ENCODE measurements at regions not wholly inside any gene's neighbourhood (a gene's known extent, or its start where the extent isn't known, plus 50 kb on each side); places are given as distances from the start of the nearest gene placed in this dataset.

- TF ChIP-seq CTCF (IDR thresholded peaks at IDR 0.05): no peak
- no peak for TF ChIP-seq POLR2A (IDR thresholded peaks at IDR 0.05)
These were observed 997.5 kb downstream of the TLE4 start for GRCh38 chr9:80569236-80569635.

All from upper lobe of left lung (tissue), 4 donors.